LoVo (cell line): ENCODE measurements at regions not wholly inside any gene's neighbourhood (a gene's known extent, or its start where the extent isn't known, plus 50 kb on each side); places are given as distances from the start of the nearest gene placed in this dataset.
"Not testable (repeated sequence)": the region's sequence is repeated elsewhere in the genome, so short reads cannot be mapped to it uniquely, and the experiment has no call there.

ENCODE experiments used
- DNase-seq: peaks from one replicate; pipeline ENCODE4 v3.0.0-alpha.2; 2016; ENCODE audit warnings: low spot score

DNA sequence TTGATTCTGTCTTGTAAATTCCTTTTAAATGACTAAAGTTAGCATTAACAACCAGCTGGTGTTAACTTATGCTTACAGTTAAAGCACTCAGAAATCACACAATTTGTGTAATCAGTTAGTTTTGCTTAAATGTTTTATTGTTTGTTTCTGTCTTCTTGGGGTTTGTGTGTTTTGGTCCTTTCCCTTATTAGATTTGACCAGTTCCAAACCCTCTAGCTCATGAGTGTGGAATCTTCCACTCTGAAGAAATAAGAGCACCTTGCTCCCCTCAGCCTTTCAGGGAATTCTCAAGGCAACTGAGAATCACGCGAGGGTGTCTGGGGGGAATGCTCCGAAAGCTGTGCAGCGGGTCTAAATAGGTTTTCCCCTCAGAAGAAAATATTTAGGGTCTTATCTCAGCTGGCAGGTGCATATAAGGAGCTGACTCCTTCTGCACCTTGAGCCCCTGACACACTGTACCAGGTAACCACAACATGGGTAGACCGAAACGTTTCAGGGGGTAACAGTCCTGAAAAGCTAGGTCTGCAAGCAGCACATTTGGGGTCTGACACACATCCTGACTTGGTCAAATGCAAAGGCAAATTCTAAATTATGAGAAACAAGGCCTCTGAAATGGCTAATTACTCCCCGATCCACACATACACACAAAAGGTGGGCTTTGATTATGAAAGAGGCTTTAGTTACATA, 188.1 kb upstream of the ETV3 start:
- DNase-seq: no peak

DNA sequence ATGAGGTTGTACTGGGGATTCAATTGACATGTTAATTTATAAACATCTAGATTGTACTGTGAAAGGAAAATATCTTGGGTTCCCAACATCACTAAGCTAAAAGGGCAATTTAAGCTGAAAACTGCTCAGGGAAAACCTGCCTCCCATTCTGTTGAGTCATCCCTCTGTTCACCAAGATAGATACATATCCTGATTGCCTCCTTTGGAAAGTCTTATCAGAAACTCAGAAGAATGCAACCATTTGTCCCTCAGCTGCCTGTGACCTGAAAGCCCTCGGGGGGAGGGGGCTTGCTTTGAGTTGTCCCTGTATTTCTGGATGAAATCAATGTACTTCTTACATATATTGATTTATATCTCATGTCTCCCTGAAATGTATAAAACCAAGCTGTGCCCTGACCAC, 187.0 kb upstream of the ETV3 start:
- DNase-seq: no peak

DNA sequence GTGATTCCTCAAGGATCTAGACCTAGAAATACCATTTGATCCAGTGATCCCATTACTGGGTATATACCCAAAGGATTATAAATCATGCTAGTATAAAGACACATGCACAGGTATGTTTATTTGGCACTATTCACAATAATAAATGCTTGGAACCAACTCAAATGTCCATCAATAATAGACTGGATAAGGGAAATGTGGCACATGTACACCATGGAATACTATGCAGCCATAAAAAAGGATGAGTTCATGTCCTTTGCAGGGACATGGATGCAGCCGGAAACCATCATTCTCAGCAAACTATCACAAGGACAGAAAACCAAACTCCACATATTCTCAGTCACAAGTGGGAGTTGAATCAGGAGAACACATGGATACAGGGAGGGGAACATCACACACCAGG, 183.8 kb upstream of the ETV3 start:
- not testable (repeated sequence) for DNase-seq

DNA sequence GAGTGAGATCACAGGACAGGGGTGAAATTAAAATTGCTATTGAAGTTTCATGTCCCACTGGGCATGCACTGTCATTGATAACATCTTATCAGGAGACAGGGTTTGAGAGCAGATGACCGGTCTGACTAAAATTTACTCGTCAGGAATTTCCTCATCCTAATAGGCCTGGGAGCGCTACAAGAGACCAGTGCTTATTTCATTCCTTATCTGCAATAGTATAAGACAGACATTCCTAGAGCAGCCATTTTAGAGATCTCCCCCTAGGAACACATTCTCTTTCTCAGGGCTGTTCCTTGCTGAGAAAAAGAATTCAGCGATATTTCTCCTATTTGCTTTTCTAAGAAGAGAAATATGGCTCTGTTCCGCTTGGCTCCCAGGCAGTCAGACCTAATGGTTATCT, 181.4 kb upstream of the ETV3 start:
- no peak for DNase-seq

DNA sequence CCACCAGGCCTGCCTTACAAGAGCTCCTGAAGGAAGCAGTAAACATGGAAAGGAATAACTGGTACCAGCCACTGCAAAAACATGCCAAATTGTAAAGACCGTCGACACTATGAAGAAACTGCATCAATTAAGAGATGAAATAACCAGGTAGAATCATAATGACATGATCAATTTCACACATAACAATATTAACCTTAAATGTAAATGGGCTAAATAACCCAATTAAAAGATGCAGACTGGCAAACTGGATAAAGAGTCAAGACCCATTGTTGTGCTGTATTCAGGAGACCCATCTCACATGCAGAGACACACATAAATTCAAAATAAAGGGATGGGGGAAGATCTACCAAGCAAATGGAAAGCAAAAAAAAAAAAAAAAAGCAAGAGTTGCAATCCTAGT, 179.0 kb upstream of the ETV3 start:
- not testable (repeated sequence) for DNase-seq

DNA sequence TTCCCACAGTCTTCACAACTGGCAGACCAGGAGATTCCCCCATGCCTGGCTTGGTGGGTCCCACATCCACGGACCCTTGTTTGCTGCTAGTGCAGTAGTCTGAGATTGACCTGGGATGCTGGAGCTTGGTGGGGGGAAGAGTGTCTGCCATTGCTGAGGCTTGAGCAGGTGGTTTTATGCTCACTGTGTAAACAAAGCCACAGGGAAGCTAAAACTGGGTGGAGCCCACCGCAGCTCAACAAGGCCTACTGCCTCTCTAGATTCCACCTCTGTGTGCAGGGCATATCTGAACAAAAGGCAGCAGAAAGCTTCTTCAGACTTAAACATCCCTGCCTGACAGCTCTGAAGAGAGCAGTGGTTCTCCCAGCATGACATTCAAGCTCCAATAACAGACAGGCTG, 177.3 kb upstream of the ETV3 start:
- no peak for DNase-seq

DNA sequence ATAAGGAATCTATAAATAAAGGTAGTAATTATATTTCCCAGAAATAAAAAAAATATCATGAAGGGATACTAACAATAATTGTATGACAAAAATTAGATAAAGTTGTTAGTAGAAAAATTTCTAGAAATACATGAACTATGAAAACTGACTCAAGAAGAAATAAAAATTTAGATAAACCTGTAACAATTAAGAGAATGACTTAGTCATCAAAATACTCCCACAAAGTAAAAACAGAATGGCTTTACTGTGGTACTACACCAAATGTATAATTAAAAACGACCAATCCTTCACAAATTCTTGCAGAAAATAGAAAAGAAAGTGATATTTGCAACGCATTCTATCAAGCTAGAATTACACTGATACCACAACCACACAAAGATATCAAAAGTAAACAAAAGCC, 176.2 kb upstream of the ETV3 start:
- no peak for DNase-seq

DNA sequence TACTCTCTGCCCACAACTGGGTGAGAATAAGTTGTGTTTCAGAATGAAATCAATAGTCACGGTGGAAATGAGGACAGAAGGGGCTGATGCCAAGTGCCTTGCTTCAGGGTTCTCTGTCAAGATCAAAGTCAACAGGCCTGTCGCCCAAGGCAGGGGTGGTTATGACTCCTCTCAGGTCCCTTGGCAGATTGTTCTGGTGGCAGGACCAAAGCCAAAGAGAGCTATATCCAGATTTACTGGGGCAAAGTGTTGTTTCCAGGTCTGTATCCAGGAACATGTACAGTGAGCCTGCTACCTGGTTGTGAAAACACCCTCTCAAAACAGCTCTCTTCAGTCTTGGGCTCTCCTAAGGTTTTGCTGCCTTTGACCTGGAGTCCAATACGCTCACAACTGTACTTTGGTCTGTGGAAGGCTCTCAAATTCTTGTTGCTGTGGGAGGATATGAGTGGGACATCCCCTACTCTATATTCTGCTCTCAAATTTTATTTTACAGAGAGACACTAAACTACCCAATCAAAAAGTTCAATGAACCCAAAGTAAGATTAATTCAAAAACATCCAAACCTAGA, 175.1 kb upstream of the ETV3 start:
- DNase-seq: no peak

DNA sequence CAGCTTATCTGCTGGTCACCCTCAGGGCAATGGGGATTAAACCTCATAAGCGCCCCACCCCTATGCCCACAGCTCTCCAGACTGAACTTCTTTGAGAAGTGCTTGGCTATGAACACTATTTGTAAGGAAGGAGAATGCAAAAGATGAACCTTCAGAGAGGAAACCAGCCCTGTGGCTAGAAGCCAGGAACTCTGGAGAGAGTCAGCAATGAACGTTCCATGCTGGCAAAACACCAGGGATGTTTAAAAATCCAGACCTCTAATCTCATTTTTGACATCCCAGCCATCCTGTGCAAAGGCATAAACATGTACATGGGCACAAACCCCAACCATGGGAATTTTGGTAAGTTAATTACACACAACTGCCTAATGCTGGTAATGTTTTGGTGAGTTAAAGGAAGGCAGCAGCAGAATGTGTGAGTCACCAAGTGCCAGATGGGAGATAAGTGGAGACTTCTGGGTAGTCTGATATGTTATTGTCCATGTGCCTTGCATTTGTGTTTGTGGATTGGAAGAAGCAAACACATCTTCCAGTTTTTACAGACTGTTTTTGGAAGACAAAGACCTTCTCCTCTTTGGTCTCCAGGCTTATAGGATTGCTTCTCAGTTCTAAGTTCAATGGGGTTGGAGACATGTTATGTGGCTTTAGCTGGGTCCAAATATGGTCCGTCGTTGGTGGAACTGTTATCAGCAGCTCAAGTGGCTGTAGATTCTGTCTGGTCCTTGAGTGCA, 174.1 kb upstream of the ETV3 start:
- DNase-seq: no peak

DNA sequence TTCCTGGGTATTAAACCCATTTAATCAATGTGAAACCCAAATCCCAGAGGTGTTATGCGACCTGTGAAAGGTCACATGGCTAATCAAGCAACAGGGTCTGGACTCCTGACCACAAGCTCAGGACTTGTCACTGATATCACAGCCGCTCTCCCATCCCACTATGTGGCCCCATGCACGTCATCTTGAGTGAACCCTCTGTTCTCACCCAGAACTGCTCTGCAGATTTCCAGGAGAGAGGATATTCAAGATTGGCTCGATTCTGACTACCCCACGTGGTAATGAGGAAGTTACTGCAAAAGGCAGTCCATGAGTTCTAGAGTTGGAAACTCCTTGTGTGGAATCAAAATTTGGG, 173.5 kb upstream of the ETV3 start:
- no peak for DNase-seq

DNA sequence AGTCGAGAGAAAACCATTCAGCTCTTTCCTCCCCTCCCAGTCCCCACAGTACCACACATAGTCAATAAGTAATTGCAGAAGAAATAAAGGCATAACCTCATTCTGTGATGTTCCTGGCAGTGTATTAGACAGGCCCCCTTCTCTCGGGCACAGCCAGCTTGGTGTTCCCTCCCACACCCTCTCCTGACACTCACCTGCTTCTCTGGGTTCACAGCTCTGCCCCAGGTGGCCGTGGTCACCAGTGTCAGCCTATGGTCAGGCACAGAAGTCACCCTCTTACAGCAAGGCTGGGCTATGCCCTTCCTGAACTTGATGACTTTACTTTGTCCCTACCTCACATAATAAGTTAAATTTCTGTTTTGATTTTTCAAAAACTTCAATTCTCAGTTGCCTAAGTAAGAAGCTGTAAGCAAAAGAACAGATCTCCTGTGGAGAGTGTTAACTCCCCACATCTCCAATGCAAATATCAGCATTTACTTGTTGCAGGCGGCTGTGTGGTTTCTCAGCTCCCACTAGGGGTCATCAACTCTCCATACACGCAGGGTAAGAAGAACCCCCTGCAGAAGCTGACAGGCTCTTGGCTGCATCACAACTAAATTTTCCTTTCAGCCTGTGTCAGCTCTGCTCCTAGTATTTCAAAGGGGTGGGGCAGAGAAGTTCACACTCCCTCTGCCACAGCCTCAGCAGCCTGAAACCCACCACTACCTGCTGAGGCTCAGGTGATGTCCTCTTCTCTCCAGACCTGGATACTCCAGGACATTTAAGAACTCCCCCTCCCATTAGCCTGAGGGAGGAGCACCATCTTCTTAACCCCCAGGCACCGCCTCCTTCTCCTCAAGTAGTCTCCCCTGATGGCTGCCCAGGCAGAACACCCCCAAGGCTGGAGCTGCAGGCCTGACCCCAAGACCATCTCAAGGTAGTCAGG, 172.9 kb upstream of the ETV3 start:
- not testable (repeated sequence) for DNase-seq

DNA sequence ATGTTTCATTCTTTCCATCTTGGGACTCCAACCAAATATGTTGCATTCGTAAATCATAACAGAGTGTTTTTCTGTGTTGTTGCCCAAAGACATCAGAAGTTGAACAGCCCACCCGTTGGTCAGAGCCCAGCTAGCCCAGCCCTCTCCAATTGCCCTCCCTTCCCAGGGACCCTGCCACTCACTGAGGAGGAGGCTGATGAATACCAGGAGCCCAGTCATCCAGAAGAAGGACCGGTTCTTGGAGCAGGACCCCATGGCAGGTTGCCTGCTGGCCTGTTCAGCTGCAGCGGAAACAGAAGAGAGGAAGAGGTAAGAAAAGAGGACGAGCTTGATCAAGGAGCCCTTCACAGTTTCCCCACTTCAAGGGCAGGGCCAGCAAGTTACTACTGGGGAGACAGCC, 172.2 kb upstream of the ETV3 start:
- no peak for DNase-seq

DNA sequence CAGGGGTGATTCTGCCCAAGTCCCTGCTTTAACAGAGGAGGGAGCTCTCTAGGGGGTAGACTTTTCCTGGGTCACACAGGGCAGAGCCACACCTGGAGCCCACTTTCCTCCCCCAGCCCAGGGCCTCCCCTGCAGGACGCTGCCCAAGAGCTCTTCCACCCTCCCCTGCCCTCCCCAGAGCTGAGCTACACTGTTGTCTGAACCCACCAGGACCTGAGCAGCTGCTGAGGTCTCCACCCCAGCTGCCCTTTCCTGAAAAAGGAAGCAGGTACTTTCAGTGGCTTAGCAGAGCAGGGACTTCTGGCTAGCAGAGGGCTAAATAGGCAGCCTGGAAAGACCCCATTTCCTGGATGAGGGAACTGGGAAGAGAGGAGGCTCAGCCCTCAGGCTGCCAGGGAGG, 169.3 kb upstream of the ETV3 start:
- no peak for DNase-seq

DNA sequence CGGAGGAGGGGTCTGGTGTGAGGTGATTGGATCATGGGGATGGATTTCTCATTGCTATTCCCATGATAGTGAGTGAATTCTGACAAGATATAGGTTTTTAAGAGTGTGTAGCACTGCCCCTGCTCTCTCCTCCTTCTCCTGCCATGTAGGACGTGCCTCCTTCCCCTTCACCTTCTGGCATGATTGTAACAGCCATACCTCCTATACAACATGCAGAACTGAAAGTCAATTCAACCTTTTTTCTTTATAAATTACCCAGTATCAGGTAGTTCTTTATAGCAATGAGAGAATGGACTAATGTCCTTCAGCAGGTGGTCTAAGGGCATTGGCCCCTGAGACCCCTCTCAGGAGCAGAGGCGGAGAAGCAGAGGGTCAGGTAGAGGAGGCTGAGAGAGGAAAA, 168.7 kb upstream of the ETV3 start:
- no peak for DNase-seq

DNA sequence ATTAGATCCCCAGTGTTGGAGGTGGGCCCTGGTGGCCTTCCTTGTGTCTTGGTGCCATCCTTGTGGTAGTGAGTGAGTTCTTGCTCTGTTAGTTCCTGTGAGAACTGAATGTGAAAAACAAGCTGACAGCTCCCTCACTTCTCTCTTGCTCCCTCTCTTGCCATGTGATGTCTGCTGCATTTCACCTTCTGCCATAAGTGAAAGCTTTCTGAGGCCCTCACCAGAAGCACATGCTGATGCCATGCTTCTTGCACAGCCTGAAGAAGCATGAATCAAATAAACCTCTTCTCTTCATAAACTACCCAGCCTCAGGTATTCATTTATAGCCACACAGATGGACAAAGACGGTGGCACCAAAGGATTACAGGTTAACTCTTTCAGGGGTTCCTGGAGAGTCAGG, 166.1 kb upstream of the ETV3 start:
- DNase-seq: no peak

DNA sequence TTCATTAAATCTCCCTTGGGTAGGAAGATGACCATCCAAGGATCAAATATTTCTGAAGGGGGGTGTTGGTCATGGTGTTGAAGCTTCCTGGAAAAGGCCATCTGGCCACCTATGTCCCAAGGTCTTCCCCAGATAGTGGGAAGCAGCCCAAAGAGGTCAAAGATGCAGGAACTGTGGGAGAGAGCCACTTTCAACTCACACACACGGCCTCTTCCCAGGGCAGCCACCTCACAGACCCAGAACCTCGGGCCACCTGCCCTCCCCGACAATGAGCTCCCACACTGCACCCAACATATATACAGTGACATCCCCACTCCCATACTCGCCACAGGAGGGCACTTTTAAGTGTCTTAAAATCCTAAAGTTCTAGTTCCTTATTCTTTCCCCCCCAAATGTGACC, 164.5 kb upstream of the ETV3 start:
- no peak for DNase-seq

DNA sequence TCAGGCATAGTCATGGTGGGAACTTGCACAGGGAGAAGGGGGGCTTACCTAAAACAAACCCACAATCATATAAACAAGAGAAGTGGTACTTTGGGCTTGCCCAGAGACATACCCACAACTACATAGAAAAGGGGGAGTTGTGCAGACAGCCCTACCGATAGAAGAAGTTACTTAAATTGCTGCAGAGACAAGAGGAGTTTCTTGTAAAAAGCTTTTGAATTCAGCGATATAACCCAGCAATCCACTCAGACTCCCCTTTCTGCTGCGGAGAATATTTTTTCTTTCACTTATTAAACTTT, 164.0 kb upstream of the ETV3 start:
- DNase-seq: no peak

DNA sequence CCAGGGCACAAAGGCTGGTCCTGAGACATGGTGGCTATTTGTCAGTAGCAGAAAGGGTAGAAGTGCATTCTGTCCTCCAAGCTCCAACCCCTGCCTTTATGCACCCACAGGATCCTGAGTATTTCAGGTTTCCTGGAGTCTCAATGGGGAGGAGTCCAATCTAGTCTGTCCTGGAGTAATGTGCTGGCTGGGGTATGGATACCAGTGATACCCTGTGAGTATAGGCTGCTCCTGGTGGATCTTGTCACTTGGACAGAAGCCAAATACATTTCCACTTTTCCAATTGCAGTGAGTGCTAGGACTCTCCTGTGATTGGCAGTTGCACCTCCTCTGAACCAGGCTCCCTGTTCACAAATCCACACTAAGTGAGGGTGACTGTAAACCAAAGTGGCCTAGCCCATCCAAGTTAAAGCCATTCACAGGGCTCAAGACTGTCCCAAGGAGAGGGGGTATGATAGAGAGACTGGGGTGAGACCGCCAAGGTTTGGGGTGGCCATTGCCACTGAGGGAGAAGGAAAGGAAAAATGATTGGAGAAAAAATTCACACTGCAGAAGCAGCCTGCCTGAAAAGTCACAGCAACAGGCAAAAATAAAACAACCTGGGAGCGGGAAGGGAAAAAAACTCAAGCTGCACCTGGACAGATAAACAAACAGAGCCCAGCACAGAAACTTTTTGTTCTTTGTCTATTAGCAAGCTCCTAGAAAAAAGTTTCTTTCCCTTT, 163.4 kb upstream of the ETV3 start:
- DNase-seq: no peak

DNA sequence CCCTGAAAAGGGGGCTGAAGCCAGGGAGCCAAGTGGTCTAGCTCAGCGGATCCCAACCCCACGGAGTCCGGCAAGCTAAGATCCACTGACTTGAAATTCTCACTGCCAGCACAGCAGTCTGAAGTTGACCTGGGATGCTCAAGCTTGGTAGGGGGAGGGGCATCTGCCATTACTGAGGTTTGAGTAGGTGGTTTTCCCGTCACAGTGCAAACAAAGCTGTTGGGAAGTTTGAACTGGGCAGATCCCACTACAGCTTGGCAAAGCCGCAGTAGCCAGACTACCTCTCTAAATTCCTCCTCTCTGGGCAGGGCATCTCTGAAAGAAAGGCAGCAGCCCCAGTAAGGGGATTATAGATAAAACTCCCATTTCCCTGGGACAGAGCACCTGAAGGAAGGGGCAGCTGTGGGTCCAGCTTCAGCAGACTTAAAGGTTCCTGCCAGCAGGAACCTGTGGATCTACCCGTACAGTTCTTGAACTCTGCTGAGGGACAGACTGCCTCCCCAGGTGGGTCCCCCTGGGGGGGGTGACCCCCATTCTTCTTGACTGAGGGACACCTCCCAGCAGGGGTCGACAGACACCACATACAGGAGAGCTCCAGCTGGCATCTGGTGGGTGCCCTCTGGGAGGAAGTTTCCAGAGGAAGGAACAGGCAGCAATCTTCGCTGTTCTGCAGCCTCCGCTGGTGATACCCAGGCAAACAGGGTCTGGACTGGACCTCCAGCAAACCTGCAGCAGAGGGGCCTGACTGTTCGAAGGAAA, 156.4 kb upstream of the ETV3 start:
- DNase-seq: not testable (repeated sequence)

DNA sequence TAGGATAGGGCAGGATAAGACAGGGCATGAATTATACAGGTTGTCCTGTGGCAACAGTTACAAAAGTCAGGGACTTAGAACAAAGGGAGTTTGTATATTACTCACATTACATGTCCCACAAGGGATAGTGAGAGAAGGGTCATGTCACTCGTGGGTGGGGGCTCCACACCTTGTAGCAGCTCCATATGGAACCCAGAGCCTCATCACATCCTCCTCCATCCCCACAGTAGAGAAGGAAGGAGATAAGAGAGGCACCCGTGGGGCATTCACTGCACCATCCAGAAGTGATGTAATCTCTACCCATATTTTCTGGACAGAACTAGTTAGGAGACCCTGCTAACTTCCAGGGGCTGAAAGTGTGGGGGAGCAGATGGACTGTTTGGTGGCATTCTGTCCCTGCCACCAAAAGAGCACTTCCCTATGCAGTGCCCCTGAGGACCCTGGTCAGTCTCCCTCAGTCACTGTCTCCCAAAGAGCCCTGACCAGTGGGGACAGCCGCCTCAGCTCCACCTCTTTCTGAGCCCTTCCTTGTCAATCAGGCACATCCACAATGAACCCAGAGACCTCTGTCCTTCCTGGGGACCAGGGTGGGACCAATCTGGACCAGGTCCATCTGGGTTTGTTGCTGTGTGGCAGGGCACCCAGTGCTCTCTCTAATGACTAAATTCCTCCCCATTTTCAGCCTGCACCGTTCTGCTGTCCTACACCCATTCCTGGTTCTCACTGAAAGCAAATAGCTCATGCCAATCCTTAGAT, 154.8 kb upstream of the ETV3 start:
- DNase-seq: no peak

DNA sequence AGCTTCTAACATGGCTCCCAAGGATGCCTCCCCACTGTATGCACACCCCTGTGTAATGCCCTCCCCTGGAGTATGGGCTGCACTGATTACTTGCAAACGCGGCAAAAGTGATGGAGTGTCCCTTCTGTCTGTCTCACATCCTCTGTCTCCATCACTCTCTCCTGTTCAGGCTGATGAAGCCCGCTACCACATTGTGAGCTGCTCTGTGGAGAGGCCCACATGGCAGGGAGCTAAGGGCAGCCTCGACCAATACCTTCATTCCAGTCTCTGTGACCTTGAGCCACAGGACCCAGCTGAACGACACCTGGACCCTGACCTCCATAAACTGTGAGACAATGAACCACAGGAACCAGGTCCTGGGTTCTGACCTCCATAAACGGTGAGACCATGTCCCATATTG, 154.1 kb upstream of the ETV3 start:
- no peak for DNase-seq
